HG03280 (cell line): ENCODE measurements at regions not wholly inside any gene's neighbourhood (a gene's known extent, or its start where the extent isn't known, plus 50 kb on each side); places are given as distances from the start of the nearest gene placed in this dataset.

Source experiments
- ATAC-seq: cut with Tn5 transposase; IDR thresholded peaks from one replicate; pipeline ENCODE4 v1.9.1; 2021; ENCODE audit warnings: mild to moderate bottlenecking, moderate library complexity; ENCODE audit not compliant: unreplicated experiment

DNA sequence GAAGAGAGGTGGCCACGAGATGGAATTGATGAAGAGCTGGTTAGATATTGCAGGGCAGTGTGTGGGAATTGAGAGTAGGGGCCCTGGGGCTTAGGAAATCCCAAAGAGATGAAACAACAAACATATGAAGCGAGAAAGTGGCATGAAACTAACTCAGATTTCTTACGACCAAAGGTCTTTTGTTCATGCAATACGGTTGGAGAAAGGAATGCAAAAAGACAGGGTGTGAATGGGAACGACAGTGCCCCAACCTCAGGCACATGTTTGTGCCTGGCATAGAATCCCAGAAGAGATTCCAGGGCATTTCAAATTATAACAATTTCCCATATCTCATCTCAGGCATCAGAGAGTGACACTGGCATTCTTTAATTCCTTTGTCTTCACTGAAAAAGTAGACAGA is 199.2 kb downstream of the ACTL7B start:
- no peak for ATAC-seq

DNA sequence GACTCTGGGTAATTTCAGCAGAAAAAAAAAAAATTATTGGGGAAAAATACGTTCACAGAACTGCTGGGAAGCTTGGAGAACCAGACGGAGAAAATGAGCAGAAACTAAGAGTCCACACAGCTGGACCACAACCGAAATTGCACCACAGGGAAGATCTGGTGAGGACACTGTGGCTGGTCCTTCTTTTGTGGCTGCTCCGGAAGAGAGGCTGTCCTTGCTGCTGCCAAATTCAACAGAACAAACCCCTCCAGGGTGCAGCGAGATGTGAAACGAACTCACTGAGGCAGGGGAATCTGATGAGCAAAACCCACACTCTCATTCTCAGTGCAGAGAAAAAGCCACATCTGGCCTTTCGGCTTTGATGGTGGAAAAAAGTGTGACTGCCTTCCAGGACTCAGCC is 200.0 kb downstream of the ACTL7B start:
- ATAC-seq = no peak

DNA sequence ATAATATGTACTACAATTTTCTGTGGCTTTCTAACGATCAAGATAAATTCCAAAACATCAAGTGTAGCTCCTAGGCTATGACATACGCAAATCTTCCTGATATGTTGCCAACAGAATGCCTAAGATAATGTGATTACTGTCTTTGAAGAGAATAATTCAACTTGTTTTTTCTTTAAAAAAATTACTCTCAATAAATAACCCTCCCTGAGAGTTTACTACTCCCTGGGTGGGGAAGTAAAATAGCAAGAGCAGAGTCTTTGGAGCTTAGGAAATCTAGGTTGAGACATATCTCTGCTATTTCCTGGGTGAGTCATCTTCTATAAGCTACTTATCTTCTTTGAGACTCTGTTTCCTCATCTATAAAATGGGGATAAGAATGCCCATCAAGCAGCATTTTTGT is 201.2 kb downstream of the ACTL7B start:
- ATAC-seq = no peak

DNA sequence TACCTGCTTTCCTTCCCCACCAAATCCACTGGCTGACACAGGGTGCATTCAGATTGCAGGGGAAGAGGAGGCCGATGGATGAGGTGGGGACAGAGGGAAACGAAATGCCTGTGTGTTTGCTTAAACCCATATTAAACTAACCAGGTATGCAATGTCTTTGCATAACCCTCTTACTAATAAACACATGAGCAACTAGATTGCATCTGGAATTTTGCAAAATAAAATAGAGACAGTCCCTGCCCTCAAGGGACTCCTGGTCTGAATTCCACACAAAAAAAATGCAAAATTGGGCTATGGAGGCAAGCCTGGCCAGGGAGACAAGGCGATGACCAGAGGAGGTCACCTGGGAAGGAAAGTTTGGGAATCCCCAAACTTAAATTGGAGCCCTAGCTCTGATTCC is 202.9 kb downstream of the ACTL7B start:
- ATAC-seq = no peak

DNA sequence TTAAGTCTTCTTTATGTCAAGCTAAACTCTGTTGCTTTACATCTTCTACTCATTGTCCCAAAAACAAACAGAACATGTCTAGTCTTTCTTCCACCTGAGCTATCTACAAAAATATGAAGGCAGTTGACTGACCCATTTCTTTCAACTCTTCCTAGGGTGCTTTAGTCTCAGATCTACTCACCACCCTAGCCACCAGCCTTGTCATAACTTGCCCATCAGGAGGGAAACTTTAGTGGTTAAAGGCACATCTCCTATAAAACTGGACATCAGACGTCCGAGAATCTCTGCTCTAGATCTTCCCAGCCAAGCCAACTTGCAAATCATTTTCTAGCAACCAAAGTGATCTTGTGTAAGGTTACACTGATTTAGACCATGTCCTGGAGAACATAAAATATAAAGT is 205.0 kb downstream of the ACTL7B start:
- ATAC-seq = no peak

DNA sequence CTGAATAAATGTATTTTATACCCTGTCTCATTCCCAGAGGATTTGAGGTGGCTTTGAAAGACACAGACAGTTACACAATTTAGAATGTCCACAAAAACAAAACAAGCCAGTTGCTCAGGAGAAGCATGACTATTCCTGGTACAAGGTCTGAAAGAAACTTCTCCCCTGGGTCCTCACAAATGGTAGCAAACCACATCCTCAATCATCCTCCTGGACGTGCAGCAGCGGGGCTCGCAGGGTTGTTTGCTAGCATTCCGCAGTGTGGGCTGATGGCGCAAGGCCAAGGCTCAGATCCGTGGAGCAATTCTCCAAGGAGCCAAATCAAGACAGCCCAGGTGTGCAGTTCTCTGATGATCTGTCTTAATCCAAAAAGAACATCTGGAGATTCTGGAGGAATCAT is 210.3 kb downstream of the ACTL7B start:
- ATAC-seq = no peak

DNA sequence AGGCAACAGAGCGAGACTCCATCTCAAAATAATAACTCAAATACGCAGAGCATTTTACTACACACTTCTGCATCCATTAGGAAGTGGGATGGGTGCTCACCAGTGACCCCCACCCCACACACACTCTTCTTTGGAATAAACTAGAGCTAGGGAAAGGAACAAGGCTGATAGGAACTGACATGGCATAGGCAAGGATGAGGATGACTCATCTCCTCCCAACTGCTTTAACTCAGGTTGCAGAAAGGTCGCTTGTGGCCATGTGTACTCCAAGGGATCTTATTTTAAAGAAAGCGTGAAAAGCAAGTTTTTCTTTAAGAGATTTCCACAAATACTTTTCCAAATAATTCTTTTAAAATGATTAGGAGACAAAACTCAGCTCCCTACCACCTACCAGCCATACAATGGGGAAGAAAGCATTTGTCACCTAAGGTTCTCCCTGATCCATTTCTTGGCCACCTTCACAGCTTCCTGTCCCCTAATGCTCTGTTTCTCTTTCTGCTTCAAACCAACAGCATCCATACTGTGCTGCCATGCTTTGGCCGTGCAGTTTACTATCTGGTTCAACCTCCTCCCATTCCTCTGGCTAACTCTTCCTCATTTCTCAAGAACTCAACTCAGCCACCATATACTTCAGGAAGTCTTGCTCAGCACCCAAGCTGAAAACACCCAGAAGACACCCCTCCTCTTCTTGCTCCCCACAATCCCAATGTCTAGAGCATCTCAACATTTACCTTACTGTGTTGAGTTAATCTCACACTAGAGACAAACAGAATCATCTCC is 211.9 kb downstream of the ACTL7B start:
- ATAC-seq = no peak

DNA sequence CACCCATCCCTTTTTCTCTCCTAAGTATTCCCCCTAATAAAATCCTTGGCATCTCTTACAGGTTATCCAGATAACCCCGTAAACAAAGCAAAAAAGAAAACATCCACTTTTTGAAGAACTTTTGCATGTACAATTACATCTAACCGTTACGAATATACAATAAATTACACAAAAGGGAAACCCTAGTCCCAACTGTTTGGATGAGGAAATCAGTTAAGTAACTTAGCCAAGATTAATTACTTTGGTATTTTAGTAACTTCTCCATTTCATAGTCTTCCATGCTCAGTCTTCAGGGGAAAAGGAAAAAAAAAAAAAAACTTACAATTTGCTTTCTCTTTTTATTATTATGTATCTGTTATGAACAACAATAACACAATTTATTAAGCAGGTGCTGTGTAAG is 212.9 kb downstream of the ACTL7B start:
- ATAC-seq = no peak

DNA sequence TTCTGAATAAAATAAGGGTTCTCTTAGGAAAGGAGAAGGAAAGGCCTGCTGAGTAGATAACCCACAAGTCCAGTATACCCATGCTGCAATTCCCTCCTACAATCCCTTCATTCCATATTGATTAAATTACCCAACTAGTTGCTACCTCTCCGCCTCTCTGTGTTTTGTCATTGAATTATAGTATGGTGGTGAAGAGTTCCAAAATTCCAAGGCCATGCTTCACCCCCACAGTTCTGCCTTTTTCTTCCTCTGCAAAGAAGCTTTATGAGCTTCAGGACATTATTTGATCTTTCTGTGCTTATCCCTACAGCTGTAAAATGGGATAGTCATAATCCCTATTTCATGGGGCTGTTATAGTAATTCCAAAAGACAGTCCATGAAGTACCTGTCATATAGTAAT is 215.6 kb downstream of the ACTL7B start:
- no peak for ATAC-seq

DNA sequence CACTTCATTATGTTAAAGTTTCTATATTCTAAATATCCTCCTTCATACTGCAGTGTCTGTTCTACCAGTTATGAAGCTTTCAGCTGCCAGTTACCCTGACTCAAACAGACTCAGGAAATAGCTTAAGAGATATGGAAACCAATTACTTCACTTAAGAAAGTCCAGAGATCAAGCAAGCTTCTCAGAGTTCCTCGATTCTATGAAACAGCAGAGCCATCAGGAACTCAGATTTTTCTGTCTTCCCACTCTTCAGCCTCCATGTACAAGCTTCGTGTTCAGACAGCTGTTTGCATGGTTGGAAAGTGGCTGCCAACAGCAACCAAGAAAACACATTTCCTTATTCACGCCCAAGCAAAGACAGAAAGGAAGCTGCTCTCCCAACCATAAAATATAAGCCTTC is 216.1 kb downstream of the ACTL7B start:
- no peak for ATAC-seq

DNA sequence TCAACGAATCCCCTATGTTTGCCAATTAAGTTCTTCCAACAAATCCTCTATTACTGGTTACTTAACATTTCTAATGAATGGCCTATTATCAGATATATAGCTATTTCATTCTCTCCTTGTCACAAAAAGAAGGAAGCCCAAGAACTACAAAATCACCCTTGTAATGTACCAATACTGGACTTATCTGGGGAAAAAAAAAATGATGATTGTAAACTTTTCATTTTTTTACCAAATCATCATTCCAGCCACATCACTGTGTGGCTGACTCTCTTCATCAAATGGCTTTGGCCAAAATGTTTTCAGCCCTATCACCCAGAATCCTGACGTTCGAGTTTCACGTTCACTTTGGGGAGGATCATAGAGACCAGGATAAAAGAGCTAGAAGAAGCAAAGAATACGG is 216.7 kb downstream of the ACTL7B start:
- ATAC-seq = no peak

DNA sequence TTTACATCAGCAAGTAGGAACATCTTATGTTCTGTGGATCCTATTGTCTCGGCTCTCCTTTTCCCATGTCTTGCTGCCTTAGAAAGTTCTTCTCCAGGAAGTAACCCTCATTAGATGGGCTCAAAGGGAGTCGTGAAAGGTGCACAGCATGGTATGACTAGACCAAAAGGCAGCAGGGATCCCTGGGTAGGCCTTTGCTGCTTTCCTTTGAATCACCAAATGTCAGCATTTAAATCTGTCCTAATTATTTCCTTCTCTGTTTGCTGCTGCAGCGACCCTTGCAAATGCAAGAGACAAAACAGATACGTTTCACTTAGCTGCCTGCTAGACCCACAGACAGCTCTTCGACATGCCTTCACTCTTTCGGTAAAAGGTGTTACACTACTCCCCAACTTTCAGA is 218.4 kb downstream of the ACTL7B start:
- ATAC-seq = no peak

DNA sequence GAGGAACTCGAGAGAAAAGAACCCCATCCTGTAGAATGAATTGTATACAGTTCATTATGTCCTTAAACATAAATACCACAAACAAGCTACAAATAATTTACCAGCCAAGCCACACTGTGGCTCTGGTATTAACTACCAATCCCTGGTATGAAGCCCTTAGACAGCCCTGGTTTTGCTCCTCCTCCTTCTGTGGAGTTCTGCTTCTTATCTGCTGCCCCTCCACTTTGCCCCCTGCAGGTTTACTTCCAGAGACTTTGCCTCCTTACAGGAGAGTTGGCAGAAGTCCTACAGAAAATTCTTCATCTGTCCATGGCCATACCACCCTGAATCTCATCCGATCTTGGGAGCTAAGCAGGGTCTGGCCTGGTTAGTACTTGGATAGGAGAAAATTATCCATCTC is 219.8 kb downstream of the ACTL7B start:
- ATAC-seq = no peak

DNA sequence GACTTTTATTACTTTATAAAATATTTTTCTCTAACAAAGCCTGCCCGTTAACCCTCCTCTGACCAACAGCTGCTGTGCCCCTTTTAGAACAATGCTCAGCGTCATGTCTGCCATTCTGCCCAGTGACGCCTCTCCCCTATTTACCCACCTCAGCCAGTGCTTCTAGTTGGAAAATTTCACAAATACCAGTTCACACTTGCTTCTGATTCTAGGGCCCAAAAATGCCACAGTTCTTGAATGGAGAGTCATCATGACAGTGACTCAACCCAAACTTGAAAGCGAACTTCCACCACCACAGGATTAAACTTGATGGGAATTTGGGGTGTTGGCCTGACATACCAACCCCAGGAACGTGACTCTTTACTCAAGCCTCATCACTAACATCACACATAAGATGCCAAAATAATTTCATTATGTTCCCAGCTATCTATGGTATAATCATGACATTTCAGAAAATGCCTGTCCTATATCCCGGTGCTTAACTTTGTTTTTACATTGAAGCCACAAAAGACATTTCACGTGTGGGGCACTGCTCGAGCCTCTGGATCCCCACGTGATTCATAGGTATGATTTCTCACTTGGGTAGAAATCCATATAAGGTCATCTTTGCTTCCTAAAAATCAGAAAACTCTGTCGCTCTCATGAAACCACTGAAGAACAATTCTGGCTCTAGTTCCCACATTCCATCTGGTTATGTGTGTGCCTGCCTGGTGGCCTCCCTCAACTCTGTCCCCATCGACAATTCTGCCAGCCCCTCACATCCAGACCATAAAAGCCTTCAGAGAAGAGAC is 220.9 kb downstream of the ACTL7B start:
- no peak for ATAC-seq

DNA sequence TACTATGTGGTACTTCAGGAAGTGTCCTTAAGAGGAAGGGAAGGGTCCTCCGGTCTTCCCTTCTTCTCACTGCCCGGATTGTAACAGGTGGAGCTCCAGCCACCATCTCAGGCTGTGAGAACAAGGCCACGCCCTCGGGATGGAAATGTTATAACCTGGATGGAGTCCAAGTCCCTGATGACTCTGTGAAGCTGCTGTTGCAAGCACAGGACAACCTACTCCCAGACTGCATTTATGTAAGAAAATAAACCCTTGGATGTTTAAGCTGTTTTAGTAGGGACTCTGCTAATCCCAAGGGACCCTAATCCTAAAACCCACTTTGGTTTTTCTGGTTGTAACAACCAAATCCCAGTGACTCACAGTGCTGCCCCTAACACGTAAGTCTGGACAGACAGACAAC is 221.6 kb downstream of the ACTL7B start:
- no peak for ATAC-seq

DNA sequence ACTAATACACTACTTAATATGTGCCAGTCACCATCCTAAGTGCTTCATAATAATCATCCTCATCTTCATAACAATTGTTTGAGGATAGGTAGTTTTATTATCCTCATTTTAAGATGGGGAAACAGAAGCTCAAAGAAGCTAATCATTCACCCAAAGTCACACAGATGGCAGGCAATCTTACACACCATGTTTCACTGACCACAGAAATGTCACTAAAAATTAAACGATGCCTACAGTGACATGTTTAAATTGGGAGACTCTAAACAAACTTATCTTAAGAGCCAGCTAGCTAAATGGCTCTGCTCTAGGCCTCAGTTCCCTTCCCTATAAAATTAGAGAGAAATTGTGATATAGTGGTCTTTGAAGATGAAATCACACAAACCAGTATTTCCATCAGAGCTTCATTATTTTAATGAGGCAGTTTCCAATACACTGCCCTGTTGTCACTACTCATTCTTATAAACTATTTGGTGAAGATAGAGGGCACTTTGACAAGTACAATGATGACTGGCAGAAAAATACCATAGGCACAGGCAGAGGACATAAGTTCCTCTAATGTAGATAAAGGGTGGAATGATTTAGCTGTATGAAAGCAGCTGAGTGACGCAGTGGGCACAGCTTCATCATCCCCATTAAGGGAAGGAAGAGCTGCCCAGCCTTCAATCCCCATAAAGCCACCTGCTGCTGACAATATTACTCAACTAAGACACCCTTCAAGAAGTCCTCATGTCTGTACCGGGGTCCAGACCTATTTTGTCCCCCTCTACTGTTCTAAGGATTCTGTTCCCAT is 224.1 kb downstream of the ACTL7B start:
- ATAC-seq = no peak

DNA sequence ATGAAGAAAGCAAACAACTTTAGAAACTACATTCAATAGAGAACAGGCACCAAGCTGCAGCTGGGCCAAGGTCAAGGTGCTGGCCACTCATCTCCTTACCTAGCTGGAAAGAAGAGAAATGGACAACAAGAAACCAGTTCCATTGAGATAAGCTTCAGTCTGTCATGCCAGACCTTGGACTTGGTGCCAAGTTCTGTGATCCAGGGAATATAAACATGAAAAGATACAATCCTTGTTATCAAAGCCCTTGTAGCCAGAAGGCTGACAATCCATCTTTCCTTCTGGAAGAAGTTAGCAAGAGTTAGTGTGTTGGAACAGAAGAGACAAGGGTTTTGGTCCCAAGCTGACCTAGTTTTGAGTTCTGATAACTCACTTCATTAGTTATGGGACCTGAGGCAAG is 227.5 kb downstream of the ACTL7B start:
- ATAC-seq = no peak

DNA sequence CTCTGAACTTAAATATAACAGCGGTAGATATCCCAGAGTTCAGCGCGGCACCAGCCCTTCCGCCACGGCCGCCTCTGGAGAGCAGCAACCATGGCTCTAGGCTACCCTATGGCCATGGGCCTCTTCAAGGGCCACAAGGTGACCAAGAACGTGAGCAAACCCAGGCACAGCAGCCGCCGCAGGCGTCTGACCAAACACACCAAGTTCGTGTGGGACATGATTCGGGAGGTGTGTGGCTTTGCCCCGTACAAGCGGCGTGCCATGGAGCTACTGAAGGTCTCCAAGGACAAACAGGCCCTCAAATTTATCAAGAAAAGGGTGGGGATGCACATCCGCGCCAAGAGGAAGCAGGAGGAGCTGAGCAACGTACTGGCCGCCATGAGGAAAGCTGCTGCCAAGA is 229.0 kb downstream of the ACTL7B start:
- ATAC-seq = no peak

DNA sequence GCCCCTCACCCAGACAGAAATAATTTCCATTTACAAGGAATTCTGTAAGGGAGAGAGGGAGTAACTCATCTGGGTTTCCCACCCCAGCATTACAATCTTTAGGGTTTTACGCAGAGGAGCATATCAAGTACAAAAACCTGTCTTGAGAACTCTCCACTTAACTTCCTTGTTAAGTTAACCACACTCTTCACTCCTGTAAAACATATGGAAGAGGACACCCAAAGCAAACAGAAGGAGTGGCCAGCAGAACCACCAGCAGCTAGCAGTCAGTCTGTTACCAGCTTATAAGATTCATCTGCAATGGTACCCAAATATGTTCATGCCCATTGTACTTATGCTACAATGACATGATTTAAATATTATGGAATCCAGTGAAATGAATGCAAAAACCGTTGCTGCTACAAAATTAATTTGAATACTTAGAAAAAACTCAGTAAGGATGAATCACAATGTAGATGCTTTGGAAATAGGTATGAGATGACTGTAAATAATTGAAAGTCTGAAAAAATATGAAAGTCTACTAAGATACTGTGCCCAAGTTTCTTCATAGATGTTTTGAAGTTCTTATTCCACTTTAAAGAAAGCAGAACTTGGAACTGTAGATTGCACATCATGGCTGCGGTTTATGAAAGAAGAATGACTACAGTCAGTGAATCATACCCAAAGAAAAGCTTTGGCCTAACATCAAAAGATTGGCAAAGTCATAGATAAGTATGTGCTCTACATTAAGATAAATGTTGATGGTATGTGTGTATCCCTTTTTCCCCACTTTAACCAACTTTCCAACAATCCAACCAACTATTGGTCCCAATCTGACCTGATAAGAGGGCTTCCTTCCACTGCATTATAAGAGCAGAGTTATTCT is 233.6 kb downstream of the ACTL7B start:
- ATAC-seq = no peak

DNA sequence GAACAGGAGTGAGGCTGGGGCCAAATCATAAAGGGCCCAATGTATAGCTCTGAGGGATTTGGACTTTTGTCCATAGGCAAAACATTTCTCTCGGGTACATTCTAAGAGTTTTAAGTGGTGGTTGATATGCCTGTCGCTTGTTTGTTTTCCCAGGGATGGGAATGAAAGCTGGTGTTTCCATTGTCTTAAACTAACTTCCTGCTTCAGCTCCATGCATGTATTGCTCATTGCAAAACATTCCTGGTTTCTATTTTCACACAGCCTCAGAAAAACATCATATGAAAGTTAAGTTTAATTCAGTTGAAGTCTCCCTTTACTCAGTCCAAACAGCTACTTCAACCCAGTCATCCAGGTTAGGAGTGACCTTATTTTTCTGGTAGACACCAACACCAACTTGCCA is 235.0 kb downstream of the ACTL7B start:
- no peak for ATAC-seq
